HEK293 (cell line): ENCODE measurements at regions not wholly inside any gene's neighbourhood (a gene's known extent, or its start where the extent isn't known, plus 50 kb on each side); places are given as distances from the start of the nearest gene placed in this dataset.

ENCODE experiments used
- SP2 ChIP-seq: fragments of 450-650 bp; formaldehyde crosslinking; IDR thresholded peaks from 2 replicates; pipeline ENCODE4 v1.5.1; 2016; ENCODE audit warnings: missing biosample characterization, missing genetic modification characterization
- TCF7L2 ChIP-seq: IDR thresholded peaks from 2 replicates; pipeline ENCODE4 v1.6.1; 2011; ENCODE audit warnings: low read depth, mild to moderate bottlenecking, inconsistent platforms, low read length, moderate library complexity, borderline replicate concordance
- ZNF202 ChIP-seq: fragments of 450-650 bp; formaldehyde crosslinking; IDR thresholded peaks from 2 replicates; pipeline ENCODE4 v1.5.1; 2016; ENCODE audit warnings: missing biosample characterization, missing genetic modification characterization, borderline replicate concordance
- ZNF302 ChIP-seq: fragments of 450-650 bp; formaldehyde crosslinking; IDR thresholded peaks from 2 replicates; pipeline ENCODE4 v1.5.1; 2016; ENCODE audit warnings: missing biosample characterization, missing genetic modification characterization, low read depth
- ZNF785 ChIP-seq: fragments of 450-650 bp; formaldehyde crosslinking; IDR thresholded peaks from 2 replicates; pipeline ENCODE4 v1.5.1; 2016; ENCODE audit warnings: missing biosample characterization, missing genetic modification characterization
- TF ChIP-seq, protein P1 (sequence below): fragments of 450-650 bp; formaldehyde crosslinking; IDR thresholded peaks from 2 replicates; pipeline ENCODE4 v1.5.1; 2016; ENCODE audit warnings: missing biosample characterization, missing genetic modification characterization, low read depth

DNA sequence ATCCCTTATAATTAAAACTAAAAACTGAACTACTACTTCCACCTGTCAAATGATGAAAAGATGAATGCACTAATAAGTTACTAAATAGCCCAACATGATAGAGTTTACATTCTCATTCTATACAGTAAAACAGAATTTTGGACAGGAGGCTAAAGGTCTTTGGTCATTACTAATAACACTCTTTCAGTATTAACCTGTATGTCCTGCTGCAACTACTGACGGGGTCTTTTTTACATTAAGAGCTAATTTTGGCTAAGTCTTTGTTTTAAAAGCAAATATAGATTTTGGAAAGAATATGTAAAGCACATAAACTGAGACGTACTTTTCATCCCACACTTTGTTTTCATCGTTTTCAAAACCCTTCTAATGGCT lies 175.4 kb upstream of the CDKN3 start:
- TF ChIP-seq ZNF785 (tag by site-specific recombination) (no peak), ZNF302 (tag by site-specific recombination) (no peak), SP2 (no peak), ZNF202 (tag by site-specific recombination) (no peak), TCF7L2 (no peak)
- TF ChIP-seq, protein P1, sequence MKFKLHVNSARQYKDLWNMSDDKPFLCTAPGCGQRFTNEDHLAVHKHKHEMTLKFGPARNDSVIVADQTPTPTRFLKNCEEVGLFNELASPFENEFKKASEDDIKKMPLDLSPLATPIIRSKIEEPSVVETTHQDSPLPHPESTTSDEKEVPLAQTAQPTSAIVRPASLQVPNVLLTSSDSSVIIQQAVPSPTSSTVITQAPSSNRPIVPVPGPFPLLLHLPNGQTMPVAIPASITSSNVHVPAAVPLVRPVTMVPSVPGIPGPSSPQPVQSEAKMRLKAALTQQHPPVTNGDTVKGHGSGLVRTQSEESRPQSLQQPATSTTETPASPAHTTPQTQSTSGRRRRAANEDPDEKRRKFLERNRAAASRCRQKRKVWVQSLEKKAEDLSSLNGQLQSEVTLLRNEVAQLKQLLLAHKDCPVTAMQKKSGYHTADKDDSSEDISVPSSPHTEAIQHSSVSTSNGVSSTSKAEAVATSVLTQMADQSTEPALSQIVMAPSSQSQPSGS (tag by site-specific recombination) = no peak
